ENCODE measurements at regions not wholly inside any gene's neighbourhood (a gene's known extent, or its start where the extent isn't known, plus 50 kb on each side); places are given as distances from the start of the nearest gene placed in this dataset.

- DNase-seq = no peak
Measured at GRCh38 chr16:65463652-65464260, 341.9 kb upstream of the CDH11 start.

DNA sequence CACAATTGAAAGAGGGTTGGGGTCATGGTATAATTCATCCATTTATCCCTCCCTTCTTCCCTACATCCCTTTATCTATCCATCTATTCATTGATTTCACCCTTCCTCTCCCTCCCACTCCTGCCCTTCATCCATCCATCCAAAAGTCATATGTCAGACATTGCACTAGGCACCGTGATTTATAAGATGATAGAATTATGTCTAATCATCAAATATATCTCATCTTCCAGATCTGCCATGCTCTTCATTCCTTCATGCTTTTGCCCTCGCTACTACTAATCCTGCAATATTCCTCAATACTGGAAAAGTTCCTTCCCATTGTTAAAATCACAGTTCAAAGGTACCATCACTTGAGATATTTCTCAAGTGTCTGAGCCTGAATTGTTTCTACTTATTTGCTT, 335.2 kb upstream of the CDH11 start:
- no peak for DNase-seq

DNA sequence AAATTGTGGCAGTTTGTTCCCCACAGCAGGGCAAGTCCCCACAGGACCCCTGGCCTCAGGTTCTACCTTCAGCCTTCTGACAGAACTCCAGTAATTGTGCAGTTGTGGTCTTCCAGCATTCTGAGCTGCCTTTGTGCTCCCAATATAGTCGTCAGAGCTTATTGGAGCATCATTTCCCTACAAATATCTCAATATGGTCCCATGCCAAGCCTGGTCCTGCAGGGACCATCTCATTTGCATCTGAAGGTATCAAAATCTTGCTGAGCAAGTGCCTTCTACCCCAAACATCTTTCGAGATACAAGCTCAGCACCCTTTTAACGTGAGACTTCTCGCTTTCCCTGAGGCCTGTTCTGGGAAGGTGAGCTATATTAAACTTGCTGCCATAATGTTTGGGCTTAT, 333.9 kb upstream of the CDH11 start:
- DNase-seq = no peak

DNA sequence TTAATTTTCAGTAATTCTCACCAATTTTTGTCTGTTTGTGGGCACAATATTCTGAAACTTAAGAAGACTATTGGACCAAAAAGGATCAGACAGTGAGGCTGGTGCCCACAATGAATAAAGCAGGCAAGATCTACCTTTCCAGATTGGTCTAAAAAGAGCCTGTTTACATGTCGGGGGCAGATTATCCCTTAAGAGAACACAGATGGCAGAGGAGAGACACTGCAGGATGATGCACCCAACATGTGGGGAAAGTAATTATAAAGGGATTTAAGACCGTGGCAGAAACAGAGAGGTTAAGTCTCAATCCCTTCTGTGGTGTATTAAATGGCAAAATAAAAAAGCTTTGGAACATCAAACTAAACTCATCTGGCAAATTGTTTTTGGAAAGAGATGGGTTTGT, 331.8 kb upstream of the CDH11 start:
- no peak for DNase-seq

DNA sequence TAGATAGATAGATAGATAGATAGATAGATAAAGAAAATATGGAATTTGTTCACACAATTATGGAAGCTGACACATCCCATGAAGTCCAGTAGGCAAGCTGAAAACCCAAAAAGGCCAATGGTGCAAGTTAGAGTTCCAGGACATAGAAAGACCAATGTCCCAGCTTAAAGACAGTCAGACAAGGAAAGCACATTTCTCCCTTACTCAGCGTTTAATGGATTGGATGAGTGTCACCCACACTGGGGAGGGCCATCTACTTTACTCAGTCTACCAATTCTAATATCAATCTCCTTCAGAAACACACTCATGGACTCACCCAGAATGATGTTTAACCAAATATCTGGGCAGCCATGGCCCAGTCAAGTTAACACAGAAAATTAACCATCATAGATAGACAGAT, 327.7 kb upstream of the CDH11 start:
- no peak for DNase-seq

DNA sequence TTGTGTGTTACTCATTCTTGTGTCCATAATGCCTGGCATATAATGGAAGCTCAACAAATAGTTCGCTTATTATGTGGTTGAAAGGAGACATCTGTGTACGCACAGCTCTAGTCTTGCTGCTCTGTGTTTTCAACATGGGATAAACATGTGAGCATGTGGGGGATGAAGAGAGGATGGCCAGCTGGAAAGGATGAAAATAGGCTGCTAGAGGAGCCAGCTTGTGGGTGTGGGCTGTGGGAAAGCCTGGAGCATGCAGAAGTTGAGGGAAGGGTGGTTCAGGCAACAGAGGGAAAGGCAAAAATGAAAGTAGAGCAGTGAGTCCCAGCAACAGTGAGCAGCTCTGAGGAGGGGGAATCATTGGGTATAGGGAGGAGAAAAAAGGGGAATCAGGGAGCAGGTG, 324.6 kb upstream of the CDH11 start:
- no peak for DNase-seq

DNA sequence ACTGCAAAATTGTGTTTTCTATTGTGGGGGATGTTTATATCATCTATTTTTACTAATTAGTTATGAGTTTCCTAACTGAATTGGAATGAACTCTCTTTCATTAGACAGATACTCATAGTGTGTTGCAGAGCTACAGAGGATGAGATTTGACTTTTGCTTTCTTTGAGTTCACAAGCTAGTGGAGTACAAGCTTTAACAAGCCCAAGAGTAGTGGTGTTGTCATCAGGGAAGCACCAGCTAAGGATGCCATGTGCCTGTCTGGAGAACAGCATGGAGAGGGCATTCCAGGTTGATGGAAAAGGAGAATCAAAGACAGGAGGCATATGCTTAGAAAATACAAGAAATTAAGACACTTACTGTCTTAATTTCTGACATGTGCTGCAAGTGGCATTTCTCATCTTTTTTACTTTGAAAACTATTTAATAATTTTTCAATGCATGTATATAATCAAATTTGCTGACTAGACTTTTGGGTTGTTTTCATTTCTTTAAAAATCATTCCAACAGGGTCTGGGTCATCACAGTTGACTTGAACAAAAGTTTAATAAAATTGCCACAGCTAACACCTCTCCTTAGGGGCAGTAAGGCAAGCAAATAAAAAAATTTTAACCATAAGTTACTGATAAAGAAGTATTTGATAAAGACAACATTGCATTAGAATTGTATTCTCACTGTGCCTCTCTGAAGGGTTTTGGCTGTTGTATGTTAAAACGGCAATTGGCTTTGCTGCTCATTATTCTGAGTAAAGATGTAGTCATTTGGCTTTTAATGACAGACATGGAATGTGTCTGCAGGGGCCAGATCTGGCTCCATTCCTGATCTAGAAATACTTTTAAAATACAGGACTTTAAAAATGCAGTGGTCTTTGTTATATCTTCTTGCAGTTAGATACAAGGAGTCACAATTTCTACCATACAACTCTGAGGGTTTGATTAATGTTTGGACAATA, 323.7 kb upstream of the CDH11 start:
- no peak for DNase-seq

DNA sequence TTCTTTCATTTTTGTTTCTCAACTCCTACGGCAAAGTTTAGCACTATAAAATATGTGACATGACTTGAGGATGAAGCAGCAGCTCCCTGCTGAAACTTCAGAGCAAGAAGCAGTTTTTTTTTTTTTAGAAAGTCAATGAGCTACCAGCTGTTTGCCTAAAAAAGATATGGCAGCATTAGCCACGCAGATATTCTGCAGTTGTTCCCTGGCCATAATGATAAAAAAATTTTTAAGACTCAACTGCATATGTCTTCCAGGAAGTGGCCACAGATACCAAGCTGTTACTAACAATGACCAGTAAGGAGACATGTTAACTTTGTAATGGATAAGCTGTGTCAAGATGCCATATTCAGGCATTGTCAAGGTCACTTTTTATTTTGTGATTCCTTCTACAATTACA, 319.6 kb upstream of the CDH11 start:
- no peak for DNase-seq

DNA sequence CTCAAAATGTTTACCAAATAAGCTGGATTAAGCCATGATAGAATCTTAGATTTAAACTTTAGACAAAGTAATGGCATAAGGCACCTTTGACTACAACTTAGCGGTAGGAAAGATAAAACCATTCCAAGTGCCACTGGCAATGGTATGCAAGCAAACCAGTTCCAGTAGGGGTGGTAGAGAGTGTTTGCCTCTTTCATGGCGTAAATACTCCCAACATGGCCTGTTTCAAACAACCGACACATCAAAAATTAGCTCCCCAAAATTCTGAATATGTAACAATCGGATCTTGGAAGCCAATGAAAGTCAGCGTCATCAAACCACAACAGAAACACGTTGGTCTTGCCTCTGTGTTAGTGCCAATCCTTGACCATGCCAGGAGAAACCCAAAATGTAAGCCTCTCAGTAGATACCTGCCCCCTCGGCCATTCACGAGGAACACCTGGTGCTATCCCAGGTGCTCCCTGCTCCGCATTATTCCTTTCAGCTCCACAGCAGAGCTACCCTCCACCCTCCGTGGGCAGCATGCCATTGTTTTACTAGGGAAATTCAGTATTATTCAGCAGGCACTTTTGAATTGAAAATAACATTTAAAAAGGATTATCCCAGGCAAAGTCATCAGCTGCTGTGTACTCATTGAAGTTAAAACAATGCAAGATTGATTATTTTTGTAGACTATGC, 307.8 kb upstream of the CDH11 start:
- DNase-seq = no peak

- no peak for DNase-seq
Measured at GRCh38 chr16:65426484-65426883, 304.6 kb upstream of the CDH11 start.

DNA sequence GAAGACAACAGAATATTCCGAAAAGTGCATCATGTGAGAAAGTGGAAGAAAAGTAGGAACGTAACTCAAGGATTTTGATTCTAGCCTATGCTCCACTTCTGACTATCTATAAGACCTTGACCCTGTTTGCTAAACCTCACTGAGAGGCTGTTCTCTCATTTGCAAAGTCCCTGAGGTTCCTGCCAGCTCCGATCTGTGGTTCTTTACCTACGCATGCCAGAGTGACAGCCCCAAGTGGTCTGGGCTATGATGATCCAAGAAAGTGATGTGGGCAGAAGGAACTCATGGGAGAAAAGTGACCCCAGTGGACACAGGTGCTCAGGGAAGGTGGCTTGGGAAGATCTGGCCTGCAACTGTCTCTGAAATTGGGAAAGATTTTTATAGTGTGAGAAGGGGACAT, 301.1 kb upstream of the CDH11 start:
- no peak for DNase-seq

DNA sequence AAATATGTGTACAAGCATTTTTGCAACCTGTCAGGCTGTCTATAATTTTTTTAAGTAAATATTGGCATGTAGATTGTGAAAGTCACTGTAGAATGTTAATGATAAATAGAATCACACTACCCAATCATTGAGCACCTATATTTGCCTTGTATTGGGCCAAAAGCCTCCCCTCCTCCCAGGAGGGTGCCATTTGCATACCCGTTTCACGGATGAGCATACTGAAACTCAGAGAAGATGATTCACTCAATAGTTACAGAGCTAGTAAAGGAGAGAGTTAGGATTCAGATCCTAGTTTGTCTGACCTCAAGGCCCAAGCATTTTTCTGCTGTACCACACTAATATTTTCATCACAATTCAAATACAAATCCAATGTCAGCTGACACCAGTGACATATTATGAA, 299.7 kb upstream of the CDH11 start:
- no peak for DNase-seq

GRCh38 chr16:65418435-65418834, 296.6 kb upstream of the CDH11 start:
- DNase-seq = no peak

DNA sequence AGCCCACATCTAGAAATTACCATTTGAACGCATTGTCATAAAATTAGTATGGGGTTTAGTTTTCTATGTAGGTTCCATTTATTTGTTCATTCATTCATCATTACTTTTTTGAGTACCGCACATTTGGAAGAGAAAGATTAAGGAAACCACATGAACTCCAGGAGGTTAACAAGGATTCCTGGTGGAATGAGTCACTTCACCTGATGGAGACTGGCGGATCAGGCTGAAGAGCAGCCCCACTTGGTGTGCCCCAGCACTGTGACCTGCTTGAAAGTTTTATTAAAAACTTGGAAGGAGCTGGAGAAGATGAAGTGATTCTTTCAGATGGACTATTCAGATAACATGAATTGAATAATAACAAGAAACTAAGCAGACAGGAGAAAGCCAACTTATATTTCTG, 293.6 kb upstream of the CDH11 start:
- DNase-seq = no peak

GRCh38 chr16:65414284-65414984, 292.6 kb upstream of the CDH11 start:
- DNase-seq = no peak

DNA sequence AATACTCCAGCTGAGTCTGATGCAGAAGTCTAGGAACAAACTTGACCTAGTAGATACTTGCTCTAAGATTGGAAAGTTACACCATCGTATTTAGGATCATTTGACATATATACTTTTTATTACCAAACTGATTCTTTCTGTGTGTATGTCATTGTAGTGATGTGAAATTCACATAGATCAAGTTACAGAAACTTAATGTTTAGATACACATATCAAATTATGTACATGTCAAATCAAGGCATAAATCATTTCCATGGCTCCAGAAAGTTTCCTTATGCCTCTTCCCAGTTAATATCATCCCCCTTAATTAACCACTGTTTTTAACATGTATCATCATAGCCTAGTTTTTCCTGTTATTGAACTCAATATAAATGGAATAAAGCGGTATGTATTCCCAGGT, 292.0 kb upstream of the CDH11 start:
- no peak for DNase-seq

GRCh38 chr16:65410801-65411200, 288.9 kb upstream of the CDH11 start:
- DNase-seq = no peak

- DNase-seq = no peak
Measured at GRCh38 chr16:65409510-65409909, 287.6 kb upstream of the CDH11 start.

DNA sequence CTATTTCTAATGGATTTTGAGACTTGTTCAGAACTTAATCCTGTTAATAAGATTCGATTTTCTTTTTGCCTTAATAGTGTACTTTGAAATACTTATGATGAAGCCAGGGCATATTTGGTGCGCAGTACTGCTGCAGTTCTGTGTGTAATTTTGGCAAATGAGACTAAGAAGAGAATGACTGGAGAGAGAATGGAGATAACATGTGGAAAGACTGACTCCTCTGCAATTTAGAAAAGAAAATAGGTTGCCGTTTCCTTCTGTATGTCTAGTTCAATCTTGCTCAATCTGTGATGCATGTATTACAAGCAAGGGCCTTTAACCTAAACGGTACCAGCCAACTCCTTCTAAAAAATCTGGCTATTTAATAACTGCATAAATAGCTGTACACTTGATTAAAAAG, 285.1 kb upstream of the CDH11 start:
- no peak for DNase-seq

- no peak for DNase-seq
Measured at GRCh38 chr16:65406116-65406515, 284.3 kb upstream of the CDH11 start.

- DNase-seq = no peak
Measured at GRCh38 chr16:65394281-65394680, 272.4 kb upstream of the CDH11 start.

DNA sequence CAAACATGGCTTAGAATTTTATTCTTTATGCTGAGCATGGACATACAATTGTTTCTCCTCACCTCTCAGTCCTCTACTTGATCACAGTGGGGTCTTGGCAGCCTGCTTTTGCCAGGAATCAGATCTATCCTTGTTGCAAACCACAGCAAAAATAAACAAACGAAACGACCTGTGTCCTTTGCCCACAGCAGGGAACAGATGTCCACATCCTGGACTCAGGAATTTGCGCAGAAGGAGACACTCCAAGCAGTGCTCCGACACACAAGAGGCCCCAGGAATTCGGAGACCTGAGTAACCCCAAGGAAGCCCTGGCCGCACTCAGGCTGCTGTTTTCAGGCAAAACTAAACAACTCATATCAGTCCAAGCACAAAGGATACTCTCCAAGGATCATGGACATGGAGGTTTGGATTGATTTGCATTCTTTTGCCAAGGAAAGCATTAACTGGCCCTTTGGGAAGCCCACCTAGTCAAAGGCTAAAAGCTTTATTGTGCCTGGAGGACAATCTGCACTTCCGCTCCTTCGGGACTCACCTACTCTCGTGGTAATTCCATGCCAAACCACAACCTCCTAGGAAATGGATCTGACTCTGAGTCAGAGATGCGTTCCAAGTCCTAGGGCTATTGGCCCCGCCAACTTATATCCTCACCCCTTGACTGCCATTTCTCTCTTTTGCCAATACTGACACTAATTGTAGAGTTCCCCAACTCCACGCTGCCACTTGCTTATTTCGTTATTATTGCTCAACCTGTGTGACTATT, 271.1 kb upstream of the CDH11 start:
- DNase-seq = no peak

GRCh38 chr16:65388592-65388991, 266.7 kb upstream of the CDH11 start:
- no peak for DNase-seq

Measured in activated CD4-positive, alpha-beta T cell treated with anti-CD3 and anti-CD28 coated beads, Interleukin-2, amount 50 U/mL, for 1 hour (primary cell).